ENCODE measurements at regions not wholly inside any gene's neighbourhood (a gene's known extent, or its start where the extent isn't known, plus 50 kb on each side); places are given as distances from the start of the nearest gene placed in this dataset.

DNA sequence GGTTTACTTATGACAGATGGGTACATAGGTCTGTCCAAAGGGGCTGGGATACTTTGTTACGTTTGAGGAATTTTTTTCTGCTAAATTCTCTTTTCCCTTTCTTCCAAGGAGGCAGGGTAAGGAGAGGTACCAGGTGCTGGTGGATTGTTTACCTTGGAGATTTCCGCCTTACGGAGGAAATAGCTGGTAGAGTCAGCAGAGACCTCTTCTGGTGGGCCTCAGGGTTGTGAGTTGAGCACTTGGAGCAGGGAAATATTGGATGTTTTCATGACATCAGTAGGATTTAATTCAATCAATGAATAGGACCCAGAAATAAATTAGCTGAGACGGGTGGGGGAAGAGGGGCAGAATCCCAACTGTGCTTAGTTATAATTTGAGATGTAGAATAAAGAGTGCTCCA, 60.0 kb upstream of the TAF11L2 start:
- H3K27me3 ChIP-seq (ENCODE audit: control insufficient read depth, insufficient read depth, low read length) = no peaks in the 10 kb centered on the region
- H3K9me3 ChIP-seq (ENCODE audit: control insufficient read depth, low read depth, low read length) = no peaks in the 10 kb centered on the region
- no peaks in the 10 kb centered on the region for H3K4me1 ChIP-seq (ENCODE audit: control insufficient read depth, low read depth, low read length)
- no peak overlapping the region for H3K4me3 ChIP-seq (ENCODE audit: low read length)
- H3K9ac ChIP-seq (ENCODE audit: low read length) = no peak overlapping the region
- no peak overlapping the region for H3K27ac ChIP-seq (ENCODE audit: low read length)
- no peaks in the 10 kb centered on the region for H3K36me3 ChIP-seq (ENCODE audit: control insufficient read depth, low read depth, low read length)

DNA sequence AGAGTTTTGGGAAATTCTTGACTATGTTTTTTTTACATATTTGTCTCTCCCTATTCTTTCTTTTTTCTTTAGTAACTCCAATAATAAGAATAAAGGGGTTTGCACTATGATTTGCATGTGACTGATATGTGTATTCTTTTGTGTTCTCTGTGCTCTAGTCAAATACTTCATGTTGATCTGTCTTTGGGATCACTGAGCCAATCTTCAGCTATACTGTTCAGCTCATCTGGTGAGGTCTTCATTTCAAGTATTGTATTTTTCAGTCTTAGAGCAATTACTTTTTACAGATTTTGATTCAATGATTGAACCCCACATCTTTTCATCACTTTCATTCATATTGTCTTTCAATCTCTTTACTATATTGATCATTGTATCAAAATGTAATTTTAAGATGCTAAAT, 58.1 kb upstream of the TAF11L2 start:
- Histone ChIP-seq H3K4me3 (ENCODE audit: low read length) (no peak overlapping the region), H3K27ac (ENCODE audit: low read length) (no peak overlapping the region), H3K4me1 (ENCODE audit: control insufficient read depth, low read depth, low read length) (no peaks in the 10 kb centered on the region), H3K27me3 (ENCODE audit: control insufficient read depth, insufficient read depth, low read length) (no peaks in the 10 kb centered on the region), H3K9ac (ENCODE audit: low read length) (no peak overlapping the region), H3K36me3 (ENCODE audit: control insufficient read depth, low read depth, low read length) (no peaks in the 10 kb centered on the region), H3K9me3 (ENCODE audit: control insufficient read depth, low read depth, low read length) (no peaks in the 10 kb centered on the region)

DNA sequence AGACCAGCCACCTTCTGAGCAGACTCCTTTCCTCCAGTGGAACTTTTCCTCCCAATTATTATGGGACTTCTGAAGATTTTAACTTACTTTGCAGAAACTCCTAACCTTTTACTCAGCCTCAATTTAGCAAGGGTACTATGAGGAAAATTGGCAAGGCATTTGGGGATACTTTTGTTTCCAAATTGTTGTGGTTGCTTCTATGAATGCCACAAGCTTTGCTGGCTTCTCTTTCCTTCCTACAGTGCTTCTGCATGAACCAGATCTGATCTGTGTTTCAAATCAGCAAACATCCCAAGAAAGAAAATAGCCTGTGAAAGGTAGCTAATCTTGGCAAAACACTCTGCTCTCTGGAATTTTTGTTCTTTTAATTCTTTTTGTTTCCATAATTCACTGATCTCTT, 57.3 kb upstream of the TAF11L2 start:
- Histone ChIP-seq H3K4me3 (ENCODE audit: low read length) (no peak overlapping the region), H3K27ac (ENCODE audit: low read length) (no peak overlapping the region), H3K9ac (ENCODE audit: low read length) (no peak overlapping the region), H3K9me3 (ENCODE audit: control insufficient read depth, low read depth, low read length) (no peaks in the 10 kb centered on the region), H3K27me3 (ENCODE audit: control insufficient read depth, insufficient read depth, low read length) (no peaks in the 10 kb centered on the region), H3K36me3 (ENCODE audit: control insufficient read depth, low read depth, low read length) (no peaks in the 10 kb centered on the region), H3K4me1 (ENCODE audit: control insufficient read depth, low read depth, low read length) (no peaks in the 10 kb centered on the region)

DNA sequence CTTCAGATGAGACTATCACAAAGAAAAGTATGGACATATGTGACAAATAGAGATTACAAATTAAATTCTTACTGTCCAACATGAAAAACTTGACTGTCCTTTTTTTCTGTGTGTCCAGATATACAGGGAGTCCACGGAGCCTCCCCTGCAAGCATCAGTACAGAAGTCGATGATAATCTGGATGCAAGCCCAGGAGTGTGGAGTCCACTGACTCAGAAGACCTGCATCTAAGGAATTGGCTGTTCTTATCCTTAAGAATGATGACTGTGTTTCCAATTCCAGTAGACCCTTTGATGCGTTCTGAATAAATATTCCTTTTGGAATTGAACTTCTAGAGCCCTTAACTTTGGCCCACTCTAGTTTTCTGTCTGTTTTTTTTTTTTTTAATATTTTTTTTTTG, 56.7 kb upstream of the TAF11L2 start:
- Histone ChIP-seq H3K4me1 (ENCODE audit: control insufficient read depth, low read depth, low read length) (no peaks in the 10 kb centered on the region), H3K4me3 (ENCODE audit: low read length) (no peak overlapping the region), H3K9me3 (ENCODE audit: control insufficient read depth, low read depth, low read length) (no peaks in the 10 kb centered on the region), H3K27me3 (ENCODE audit: control insufficient read depth, insufficient read depth, low read length) (no peaks in the 10 kb centered on the region), H3K9ac (ENCODE audit: low read length) (no peak overlapping the region), H3K27ac (ENCODE audit: low read length) (no peak overlapping the region), H3K36me3 (ENCODE audit: control insufficient read depth, low read depth, low read length) (no peaks in the 10 kb centered on the region)

DNA sequence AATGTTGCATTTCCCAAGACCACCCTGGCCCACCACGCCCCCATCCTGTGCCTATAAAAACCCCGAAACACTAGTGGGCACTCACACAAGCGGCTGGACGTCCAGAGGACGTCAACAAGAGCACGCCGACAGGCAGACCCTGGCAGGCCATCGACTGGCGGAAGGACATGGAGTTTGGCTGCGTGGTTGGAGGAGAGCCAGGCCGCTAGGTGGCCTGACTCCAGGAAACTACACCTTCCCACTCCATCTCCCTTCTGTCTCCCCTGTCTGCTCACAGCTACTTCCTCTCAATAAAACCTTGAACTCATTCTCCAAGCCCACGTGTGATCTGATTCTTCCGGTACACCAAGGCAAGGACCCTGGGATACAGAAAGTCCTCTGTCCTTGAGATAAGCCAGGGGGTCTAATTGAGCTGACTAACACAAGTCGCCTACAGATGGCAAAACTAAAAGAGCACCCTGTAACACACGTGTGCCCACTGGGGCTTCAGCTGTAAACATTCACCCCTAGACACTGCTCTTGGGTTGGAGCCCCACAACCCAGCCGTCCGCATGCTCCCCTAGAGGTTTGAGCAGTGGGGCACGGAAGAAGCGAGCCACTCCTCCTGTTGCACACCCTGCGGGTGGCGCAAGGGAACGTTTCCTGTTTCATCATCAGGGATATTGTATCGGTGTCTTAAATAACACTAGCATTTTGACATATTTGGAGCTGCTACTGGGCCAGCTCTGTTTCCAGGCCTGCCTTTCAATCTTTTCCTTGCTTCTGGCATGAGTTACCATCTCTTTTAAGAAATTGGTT, 54.5 kb upstream of the TAF11L2 start:
- Histone ChIP-seq H3K9me3 (ENCODE audit: control insufficient read depth, low read depth, low read length) (no peaks in the 10 kb centered on the region), H3K36me3 (ENCODE audit: control insufficient read depth, low read depth, low read length) (no peaks in the 10 kb centered on the region), H3K9ac (ENCODE audit: low read length) (no peak overlapping the region), H3K27ac (ENCODE audit: low read length) (no peak overlapping the region), H3K4me1 (ENCODE audit: control insufficient read depth, low read depth, low read length) (no peaks in the 10 kb centered on the region), H3K4me3 (ENCODE audit: low read length) (no peak overlapping the region), H3K27me3 (ENCODE audit: control insufficient read depth, insufficient read depth, low read length) (no peaks in the 10 kb centered on the region)

DNA sequence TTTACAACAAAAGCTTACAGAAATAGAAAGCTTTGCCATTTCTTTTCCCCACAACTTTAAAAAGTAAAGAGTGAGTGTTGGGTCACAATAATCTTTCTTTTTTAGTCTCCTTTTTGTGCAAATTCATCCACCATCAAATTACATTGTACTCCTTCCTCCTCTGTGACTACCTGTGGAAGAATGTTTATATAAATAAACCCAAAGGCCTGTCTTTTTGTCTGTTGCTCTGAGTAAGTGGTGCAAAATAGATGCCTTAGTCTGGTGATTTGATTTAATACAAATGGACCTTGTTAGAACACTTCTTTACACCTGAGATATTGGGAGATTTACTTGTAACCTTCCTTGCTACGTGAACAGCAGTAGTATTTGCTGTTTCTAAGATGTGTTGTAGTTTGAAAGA, 53.5 kb upstream of the TAF11L2 start:
- H3K36me3 ChIP-seq (ENCODE audit: control insufficient read depth, low read depth, low read length) = no peaks in the 10 kb centered on the region
- no peaks in the 10 kb centered on the region for H3K4me1 ChIP-seq (ENCODE audit: control insufficient read depth, low read depth, low read length)
- H3K9ac ChIP-seq (ENCODE audit: low read length) = no peak overlapping the region
- no peak overlapping the region for H3K4me3 ChIP-seq (ENCODE audit: low read length)
- no peak overlapping the region for H3K27ac ChIP-seq (ENCODE audit: low read length)
- no peaks in the 10 kb centered on the region for H3K27me3 ChIP-seq (ENCODE audit: control insufficient read depth, insufficient read depth, low read length)
- H3K9me3 ChIP-seq (ENCODE audit: control insufficient read depth, low read depth, low read length) = no peaks in the 10 kb centered on the region

DNA sequence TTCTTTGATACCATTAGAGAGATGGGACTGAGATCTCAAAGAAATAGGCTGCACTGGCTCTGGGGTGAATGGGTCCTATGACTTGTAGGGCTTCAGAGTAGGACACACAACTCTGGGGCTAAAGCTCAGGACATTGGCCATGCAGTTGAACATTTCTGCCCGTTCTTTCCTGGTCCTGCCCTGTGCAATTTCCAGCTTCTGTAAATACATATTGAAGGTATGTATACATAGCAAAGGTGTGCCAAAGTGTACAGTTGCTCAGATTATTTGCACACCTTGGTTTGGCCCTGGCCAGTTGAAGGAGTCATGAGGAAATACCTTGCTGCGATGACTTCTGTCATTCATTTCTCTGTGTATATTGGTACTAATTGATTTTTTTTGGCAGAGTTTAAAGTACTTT, 52.8 kb upstream of the TAF11L2 start:
- no peak overlapping the region for H3K9ac ChIP-seq (ENCODE audit: low read length)
- no peaks in the 10 kb centered on the region for H3K27me3 ChIP-seq (ENCODE audit: control insufficient read depth, insufficient read depth, low read length)
- H3K36me3 ChIP-seq (ENCODE audit: control insufficient read depth, low read depth, low read length) = no peaks in the 10 kb centered on the region
- no peak overlapping the region for H3K4me3 ChIP-seq (ENCODE audit: low read length)
- no peak overlapping the region for H3K27ac ChIP-seq (ENCODE audit: low read length)
- no peaks in the 10 kb centered on the region for H3K9me3 ChIP-seq (ENCODE audit: control insufficient read depth, low read depth, low read length)
- no peaks in the 10 kb centered on the region for H3K4me1 ChIP-seq (ENCODE audit: control insufficient read depth, low read depth, low read length)
